Caco-2 (cell line): ENCODE measurements at regions not wholly inside any gene's neighbourhood (a gene's known extent, or its start where the extent isn't known, plus 50 kb on each side); places are given as distances from the start of the nearest gene placed in this dataset.
A peak's percentile ranks its signal among the peaks of the same experiment; 100 is the strongest.

Experiments used
- BruUV-seq: library from RNA; stranded (reverse); fragments of 400-500 nt; replicated peaks from 2 replicates; lab custom pipeline; 2021; lab: Mats Ljungman, UMichigan
- CTCF ChIA-PET: fragments of 300-600 bp; sonication (Branson Sonifier 250); formaldehyde crosslinking; loops from one replicate; lab custom pipeline; 2022; ENCODE audit warnings: antibody characterized with exemption; lab: Charles Lee
- POLR2A ChIA-PET: fragments of 300-600 bp; sonication (Branson Sonifier 250); formaldehyde crosslinking; loops from one replicate; lab custom pipeline; 2022; ENCODE audit warnings: antibody characterized with exemption; lab: Charles Lee
- DNase-seq, 2 experiments: peaks; one replicate each; pipeline versions ENCODE4 v3.0.0 to v3.0.0-alpha.2; 2020 to 2022
- H3K27me3 ChIP-seq: replicated peaks from 2 replicates; pipeline ENCODE4 v1.6.0; 2011; ENCODE audit warnings: low read length; ENCODE audit not compliant: control insufficient read depth, insufficient read depth
- H3K36me3 ChIP-seq: 2 replicates; pipeline ENCODE4 v1.5.1; 2011; ENCODE audit warnings: low read length; ENCODE audit not compliant: control insufficient read depth, insufficient read depth
- H3K4me1 ChIP-seq: fragments of 250-450 bp; sonication (Bioruptor Pico); 2 replicates; pipeline ENCODE4 v1.5.1; 2020; ENCODE audit warnings: mild to moderate bottlenecking
- H3K4me3 ChIP-seq: 2 replicates; pipeline ENCODE4 v1.5.1; 2011; ENCODE audit warnings: low read depth, mild to moderate bottlenecking, control low read depth, low read length
- H3K9me3 ChIP-seq: fragments of 250-450 bp; sonication (Bioruptor Pico); 2 replicates; pipeline ENCODE4 v1.5.1; 2020; ENCODE audit warnings: mild to moderate bottlenecking, moderate library complexity
- H3K27ac Mint-ChIP-seq: one replicate; pipeline ENCODE4 v1.8.0; 2022; ENCODE audit warnings: mixed read lengths; ENCODE audit not compliant: unreplicated experiment
- H3K27me3 Mint-ChIP-seq: one replicate; pipeline ENCODE4 v1.8.0; 2022; ENCODE audit warnings: mixed read lengths; ENCODE audit not compliant: insufficient read depth, unreplicated experiment
- H3K36me3 Mint-ChIP-seq: one replicate; pipeline ENCODE4 v1.8.0; 2022; ENCODE audit warnings: mild to moderate bottlenecking, mixed read lengths; ENCODE audit not compliant: insufficient read depth, unreplicated experiment
- H3K4me1 Mint-ChIP-seq: one replicate; pipeline ENCODE4 v1.8.0; 2022; ENCODE audit warnings: low read depth, mixed read lengths; ENCODE audit not compliant: unreplicated experiment
- H3K4me3 Mint-ChIP-seq: one replicate; pipeline ENCODE4 v1.8.0; 2022; ENCODE audit warnings: mild to moderate bottlenecking, moderate library complexity, mixed read lengths; ENCODE audit not compliant: unreplicated experiment
- H3K9me3 Mint-ChIP-seq: one replicate; pipeline ENCODE4 v1.8.0; 2022; ENCODE audit warnings: mixed read lengths; ENCODE audit not compliant: unreplicated experiment
- intact Hi-C: fragments of 100-400 bp; cut with micrococcal nuclease; formaldehyde crosslinking; loops from one replicate; pipeline ENCODE4 v1.10.0; 2022; ENCODE audit not compliant: unreplicated experiment
- TF ChIP-seq, protein P1 (sequence below), 2 experiments: fragments of 200-600 bp in 1 of 2; IDR thresholded peaks; 1 replicate in 1 of 2; 2 replicates in 1 of 2; pipeline versions ENCODE4 v1.5.1 to v1.8.0; 2011 to 2022; ENCODE audit warnings: antibody characterized with exemption in 1 of 2, control low read depth in 1 of 2, inconsistent platforms in 1 of 2, low read depth in 1 of 2, low read length in 1 of 2, mild to moderate bottlenecking in 1 of 2, moderate library complexity in 1 of 2; ENCODE audit not compliant: insufficient read depth in 1 of 2, severe bottlenecking in 1 of 2, unreplicated experiment in 1 of 2

DNA sequence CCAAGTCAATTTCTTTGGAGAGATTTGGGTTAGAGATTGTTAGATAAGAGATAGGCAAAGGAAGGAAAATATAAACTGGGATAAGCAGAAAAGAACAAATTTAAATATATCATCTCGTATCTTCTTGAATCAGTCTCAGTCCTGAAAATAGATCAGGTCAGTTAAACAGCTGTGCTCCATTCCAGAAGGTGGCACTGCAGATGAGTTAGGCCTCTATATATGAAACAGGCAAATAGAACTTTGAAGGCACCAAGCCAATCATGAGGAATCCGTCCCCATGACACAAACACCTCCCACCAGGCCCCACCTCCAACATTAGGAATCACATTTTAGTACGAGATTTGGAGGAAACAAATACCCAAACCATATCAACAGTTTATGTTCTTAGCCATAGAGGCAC, 605.5 kb upstream of the USP15 start:
- H3K4me3 Mint-ChIP-seq, result no peak overlapping the region
- DNase-seq, result peak in 1 of 2 experiments; percentile 16
- BruUV-seq, result no TSS peak
- H3K9me3 Mint-ChIP-seq, result no peaks in the 10 kb centered on the region
- ChIA-PET CTCF (no interaction called here), POLR2A (no interaction called here)
- no peak overlapping the region for H3K4me3 ChIP-seq
- TF ChIP-seq, protein P1, sequence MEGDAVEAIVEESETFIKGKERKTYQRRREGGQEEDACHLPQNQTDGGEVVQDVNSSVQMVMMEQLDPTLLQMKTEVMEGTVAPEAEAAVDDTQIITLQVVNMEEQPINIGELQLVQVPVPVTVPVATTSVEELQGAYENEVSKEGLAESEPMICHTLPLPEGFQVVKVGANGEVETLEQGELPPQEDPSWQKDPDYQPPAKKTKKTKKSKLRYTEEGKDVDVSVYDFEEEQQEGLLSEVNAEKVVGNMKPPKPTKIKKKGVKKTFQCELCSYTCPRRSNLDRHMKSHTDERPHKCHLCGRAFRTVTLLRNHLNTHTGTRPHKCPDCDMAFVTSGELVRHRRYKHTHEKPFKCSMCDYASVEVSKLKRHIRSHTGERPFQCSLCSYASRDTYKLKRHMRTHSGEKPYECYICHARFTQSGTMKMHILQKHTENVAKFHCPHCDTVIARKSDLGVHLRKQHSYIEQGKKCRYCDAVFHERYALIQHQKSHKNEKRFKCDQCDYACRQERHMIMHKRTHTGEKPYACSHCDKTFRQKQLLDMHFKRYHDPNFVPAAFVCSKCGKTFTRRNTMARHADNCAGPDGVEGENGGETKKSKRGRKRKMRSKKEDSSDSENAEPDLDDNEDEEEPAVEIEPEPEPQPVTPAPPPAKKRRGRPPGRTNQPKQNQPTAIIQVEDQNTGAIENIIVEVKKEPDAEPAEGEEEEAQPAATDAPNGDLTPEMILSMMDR (IDR thresholded peaks at IDR 0.05; ENCODE audit: insufficient read depth in 1 of 2, low read depth in 1 of 2, low read length in 1 of 2, severe bottlenecking in 1 of 2, unreplicated experiment in 1 of 2), result peak in 1 of 2 experiments; percentile 28
- H3K4me1 Mint-ChIP-seq, result no peaks in the 10 kb centered on the region
- H3K27me3 ChIP-seq, result no peaks in the 10 kb centered on the region
- H3K4me1 ChIP-seq, result no peaks in the 10 kb centered on the region
- peaks cover 3% of the 10 kb centered on the region for H3K27me3 Mint-ChIP-seq
- H3K36me3 Mint-ChIP-seq, result no peaks in the 10 kb centered on the region
- no peak overlapping the region for H3K27ac Mint-ChIP-seq
- intact Hi-C loops, result no loop called here
- H3K9me3 ChIP-seq, result no peaks in the 10 kb centered on the region
- H3K36me3 ChIP-seq, result no peaks in the 10 kb centered on the region

DNA sequence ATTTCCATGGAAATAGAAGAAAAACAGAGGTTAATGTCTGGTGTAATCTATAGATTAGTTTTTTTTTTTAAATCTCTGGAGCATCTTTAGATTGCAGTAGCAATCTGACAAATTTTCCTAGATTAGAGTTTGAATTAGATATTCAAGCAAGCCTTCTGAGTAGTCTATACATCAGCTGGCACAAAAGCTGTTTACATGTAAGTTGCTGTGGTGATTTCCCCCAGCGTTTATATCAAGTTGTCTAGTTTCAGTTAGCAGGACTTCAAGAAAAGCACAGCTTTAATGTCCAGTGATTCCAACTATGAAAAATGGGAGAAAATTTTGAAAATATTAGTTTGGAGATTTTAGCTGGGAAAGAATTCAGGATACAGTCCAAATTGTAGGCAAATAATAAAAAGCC, 605.0 kb upstream of the USP15 start:
- H3K9me3 Mint-ChIP-seq, result no peaks in the 10 kb centered on the region
- Histone ChIP-seq H3K9me3 (no peaks in the 10 kb centered on the region), H3K27me3 (no peaks in the 10 kb centered on the region), H3K36me3 (no peaks in the 10 kb centered on the region), H3K4me1 (no peaks in the 10 kb centered on the region), H3K4me3 (no peak overlapping the region)
- DNase-seq, result no peak
- CTCF ChIA-PET, result no interaction called here
- POLR2A ChIA-PET, result no interaction called here
- H3K4me1 Mint-ChIP-seq, result no peaks in the 10 kb centered on the region
- no peaks in the 10 kb centered on the region for H3K36me3 Mint-ChIP-seq
- intact Hi-C loops, result no loop called here
- BruUV-seq, result no TSS peak
- no peak overlapping the region for H3K27ac Mint-ChIP-seq
- TF ChIP-seq, protein P1 (IDR thresholded peaks at IDR 0.05; ENCODE audit: insufficient read depth in 1 of 2, low read depth in 1 of 2, low read length in 1 of 2, severe bottlenecking in 1 of 2, unreplicated experiment in 1 of 2), result no peak
- no peaks in the 10 kb centered on the region for H3K27me3 Mint-ChIP-seq
- H3K4me3 Mint-ChIP-seq, result no peak overlapping the region

DNA sequence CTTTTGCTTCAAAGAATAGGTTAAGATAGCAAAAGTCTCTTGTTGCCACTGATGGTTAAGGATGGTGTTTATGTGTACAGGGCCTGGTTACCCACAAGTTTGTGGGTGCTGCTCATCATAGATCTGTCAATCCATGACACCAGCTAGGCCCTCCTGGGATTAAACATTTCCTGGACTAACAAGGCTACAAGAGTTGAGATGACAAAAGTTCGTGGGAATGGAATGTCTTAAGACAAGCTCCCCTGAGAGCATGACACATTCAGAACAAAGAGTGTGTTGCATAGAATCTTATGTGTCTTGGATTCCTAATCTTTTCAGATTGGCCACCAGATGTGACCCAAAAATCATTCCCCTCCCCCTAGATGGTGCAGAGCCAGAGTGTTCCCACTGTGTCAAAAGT, 592.5 kb upstream of the USP15 start:
- Histone ChIP-seq H3K27me3 (no peaks in the 10 kb centered on the region), H3K9me3 (peaks cover 8% of the 10 kb centered on the region), H3K36me3 (no peaks in the 10 kb centered on the region), H3K4me1 (no peaks in the 10 kb centered on the region), H3K4me3 (no peak overlapping the region)
- no peaks in the 10 kb centered on the region for H3K4me1 Mint-ChIP-seq
- TF ChIP-seq, protein P1 (IDR thresholded peaks at IDR 0.05; ENCODE audit: insufficient read depth in 1 of 2, low read depth in 1 of 2, low read length in 1 of 2, severe bottlenecking in 1 of 2, unreplicated experiment in 1 of 2), result no peak
- no peak overlapping the region for H3K27ac Mint-ChIP-seq
- no peak for DNase-seq
- POLR2A ChIA-PET, result no interaction called here
- BruUV-seq, result no TSS peak
- CTCF ChIA-PET, result no interaction called here
- H3K4me3 Mint-ChIP-seq, result no peak overlapping the region
- peaks cover 15% of the 10 kb centered on the region for H3K9me3 Mint-ChIP-seq
- no peaks in the 10 kb centered on the region for H3K27me3 Mint-ChIP-seq
- intact Hi-C loops, result no loop called here
- no peaks in the 10 kb centered on the region for H3K36me3 Mint-ChIP-seq
